ENCODE measurements at regions not wholly inside any gene's neighbourhood (a gene's known extent, or its start where the extent isn't known, plus 50 kb on each side); places are given as distances from the start of the nearest gene placed in this dataset.

DNA sequence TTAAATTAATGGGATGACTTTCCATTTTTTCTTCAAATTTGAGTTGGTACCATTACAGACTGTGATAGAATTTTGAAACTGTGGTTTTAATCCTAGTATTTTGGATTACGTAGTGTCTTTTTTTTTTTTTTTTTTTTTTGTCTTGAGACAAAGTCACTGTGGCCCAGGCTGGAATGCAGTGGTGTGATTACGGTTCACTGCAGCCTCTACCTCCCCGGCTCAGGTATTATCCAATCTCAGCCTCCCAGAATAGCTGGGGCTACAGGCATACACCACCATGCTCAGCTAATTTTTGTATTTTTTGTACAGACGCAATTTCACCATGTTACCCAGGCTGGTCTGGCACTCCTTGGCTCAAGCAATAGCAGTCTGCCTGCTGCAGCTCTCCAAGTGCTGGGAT, 87.1 kb downstream of the SOX4 start:
- TF ChIP-seq CTCF (conservative IDR thresholded peaks at IDR 0.05), result no peak
- Mint-ChIP-seq H3K4me3 (peak overlapping the region in 1 of 2 experiments; percentile 32; a peak in 1 of 5 replicates), H3K9me3 (peaks cover 0 to 5% of the 10 kb centered on the region in 2 experiments; a peak in 1 of 5 replicates), H3K4me1 (peaks cover 17 to 21% of the 10 kb centered on the region in 2 experiments), H3K27me3 (ENCODE audit: low read depth) (no peaks in the 10 kb centered on the region), H3K27ac (peak overlapping the region; percentile 34 to 81 (median 72); a peak in 4 of 7 replicates), H3K36me3 (ENCODE audit: insufficient read depth in 1 of 3, low read depth in 3 of 3) (peaks cover 50 to 70% (median 62%) of the 10 kb centered on the region in 3 experiments)
- no peak overlapping the region for H2BK20ac ChIP-seq (ENCODE audit: low read depth, low read length, poor library complexity, severe bottlenecking)
- no peaks in the 10 kb centered on the region for H4K20me1 ChIP-seq (ENCODE audit: control insufficient read depth, insufficient read depth, insufficient read length)
- H3K4me2 ChIP-seq (ENCODE audit: insufficient read depth, insufficient read length, low read length), result no peak overlapping the region
- H3K9me3 ChIP-seq (ENCODE audit: control insufficient read depth, low read depth, low read length), result no peaks in the 10 kb centered on the region
- no peak overlapping the region for H3T11ph ChIP-seq (ENCODE audit: low read length)
- H3K23me2 ChIP-seq (ENCODE audit: insufficient read length, low read depth, low read length, poor library complexity, severe bottlenecking), result no peaks in the 10 kb centered on the region
- H4K8ac ChIP-seq (replicated peaks; ENCODE audit: insufficient read length, low read depth, low read length), result no peak overlapping the region
- H3K27me3 ChIP-seq (ENCODE audit: insufficient read depth, low read length), result no peaks in the 10 kb centered on the region
- H3K4me1 ChIP-seq (ENCODE audit: insufficient read depth, low read length), result peaks cover 1% of the 10 kb centered on the region; the same call in 1 of the 2 replicates
- H3K27ac ChIP-seq (ENCODE audit: insufficient read length, low read depth, low read length), result no peak overlapping the region
- H2AK5ac ChIP-seq (ENCODE audit: insufficient read length, low read length), result no peak overlapping the region
- no peak overlapping the region for H3K23ac ChIP-seq (ENCODE audit: insufficient read length, low read depth, low read length)
- H2AFZ ChIP-seq (ENCODE audit: low read length), result no peak overlapping the region
- no peak overlapping the region for H4K91ac ChIP-seq (ENCODE audit: insufficient read length, low read depth, low read length)
- H2BK12ac ChIP-seq (ENCODE audit: insufficient read length, low read depth, low read length), result no peak overlapping the region
- no peak for DNase-seq
- H3K9ac ChIP-seq (ENCODE audit: extremely low read depth, insufficient read length, low read length), result no peak overlapping the region
- H3K79me1 ChIP-seq (ENCODE audit: insufficient read depth, low read depth, low read length, poor library complexity, severe bottlenecking), result peaks cover 10% of the 10 kb centered on the region
- no peak overlapping the region for H3K18ac ChIP-seq (ENCODE audit: insufficient read length, low read depth, low read length)
- no peak overlapping the region for H2BK120ac ChIP-seq (ENCODE audit: low read depth, low read length, poor library complexity, severe bottlenecking)
- H4K5ac ChIP-seq (ENCODE audit: insufficient read length, low read depth, low read length), result no peak overlapping the region
- no CpG with 5 or more reads among the region's 4 CpGs for WGBS (ENCODE audit: extremely low coverage, insufficient read length, low lambda C conversion rate)
- peaks cover 59% of the 10 kb centered on the region; the same call in 1 of the 2 replicates for H3K79me2 ChIP-seq (ENCODE audit: insufficient read depth, low read length)
- H3K56ac ChIP-seq (ENCODE audit: insufficient read length, low read depth, low read length), result no peak overlapping the region
- no peak overlapping the region for H2BK5ac ChIP-seq (ENCODE audit: insufficient read length, low read length)
- H3K4ac ChIP-seq (ENCODE audit: low read depth, low read length), result no peak overlapping the region
- no peak overlapping the region for H3K14ac ChIP-seq (ENCODE audit: insufficient read depth, low read length)
- H2BK15ac ChIP-seq (ENCODE audit: low read depth, low read length), result no peak overlapping the region
